M059J (cell line): ENCODE measurements at regions not wholly inside any gene's neighbourhood (a gene's known extent, or its start where the extent isn't known, plus 50 kb on each side); places are given as distances from the start of the nearest gene placed in this dataset.

ENCODE experiments used
- DNase-seq: peaks from one replicate; pipeline ENCODE4 v3.0.0-alpha.2; 2012; ENCODE audit warnings: low read depth

DNA sequence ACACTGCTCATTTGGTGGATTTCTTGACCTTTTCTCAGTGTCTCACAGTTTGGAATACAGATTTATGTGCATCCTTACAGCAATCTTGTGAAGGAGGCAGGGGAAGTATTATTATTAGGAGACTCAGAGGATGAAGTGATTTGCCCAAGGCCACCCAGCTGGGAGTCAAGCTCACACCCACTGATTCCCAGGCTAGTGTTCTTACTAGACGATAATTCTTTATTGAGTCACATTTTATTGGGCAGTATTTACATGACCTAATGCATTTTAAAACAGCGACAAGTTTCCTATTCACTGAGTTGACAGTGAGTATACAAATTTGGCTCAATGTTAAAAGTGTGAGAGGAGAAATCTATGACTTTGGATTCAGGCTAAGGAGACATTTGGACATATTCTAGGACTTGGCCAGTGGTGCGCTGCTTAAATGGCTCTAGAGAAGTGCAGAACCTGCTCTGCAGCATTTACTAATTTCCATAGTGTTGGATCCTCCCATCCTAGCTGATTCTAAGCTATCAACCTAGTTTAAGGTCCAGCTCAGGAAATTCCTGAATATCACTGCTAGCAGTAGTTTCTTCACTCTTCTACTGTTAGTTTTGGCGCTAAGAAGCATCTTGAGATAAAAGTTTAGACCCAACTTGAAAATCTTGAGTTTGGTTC is 199.3 kb downstream of the MTX2 start:
- DNase-seq, result peak; percentile 34

DNA sequence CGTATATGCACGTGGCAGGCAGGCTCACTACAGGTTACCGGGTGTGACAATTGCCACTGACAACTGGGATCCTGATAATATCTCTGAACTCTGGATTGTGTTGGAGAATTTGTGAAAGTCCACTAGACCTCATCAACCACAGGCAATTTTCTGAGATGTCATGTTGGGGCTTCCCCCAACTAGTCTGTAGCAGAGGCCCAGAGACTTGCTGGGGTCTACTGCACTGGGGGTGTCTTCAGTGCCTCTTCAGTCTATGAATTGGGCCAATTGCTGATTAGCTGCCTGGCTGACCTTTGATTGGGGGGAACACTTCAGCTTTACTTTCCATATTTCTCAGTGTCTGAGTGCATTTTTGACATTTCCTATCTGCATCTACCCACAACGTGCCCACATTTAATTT is 201.5 kb downstream of the MTX2 start:
- no peak for DNase-seq

DNA sequence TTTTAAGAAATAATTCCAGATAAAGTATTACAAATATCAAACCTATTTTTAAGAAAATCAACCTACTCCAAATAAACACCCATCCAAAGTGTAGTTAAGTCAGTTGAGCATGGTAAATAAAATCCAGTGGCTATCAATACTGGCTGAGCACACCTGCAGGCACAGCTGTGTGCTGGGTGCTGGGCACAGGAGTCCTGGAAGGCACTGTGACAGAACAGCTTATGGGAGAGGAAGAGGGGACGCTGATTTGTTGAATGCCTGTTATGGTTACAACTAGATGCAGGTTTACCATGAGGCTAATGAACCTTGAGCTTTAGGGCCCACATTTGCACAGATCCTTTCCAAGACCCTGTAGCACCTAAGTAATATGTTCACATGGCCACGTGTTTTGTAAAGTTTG is 202.7 kb downstream of the MTX2 start:
- DNase-seq, result no peak

DNA sequence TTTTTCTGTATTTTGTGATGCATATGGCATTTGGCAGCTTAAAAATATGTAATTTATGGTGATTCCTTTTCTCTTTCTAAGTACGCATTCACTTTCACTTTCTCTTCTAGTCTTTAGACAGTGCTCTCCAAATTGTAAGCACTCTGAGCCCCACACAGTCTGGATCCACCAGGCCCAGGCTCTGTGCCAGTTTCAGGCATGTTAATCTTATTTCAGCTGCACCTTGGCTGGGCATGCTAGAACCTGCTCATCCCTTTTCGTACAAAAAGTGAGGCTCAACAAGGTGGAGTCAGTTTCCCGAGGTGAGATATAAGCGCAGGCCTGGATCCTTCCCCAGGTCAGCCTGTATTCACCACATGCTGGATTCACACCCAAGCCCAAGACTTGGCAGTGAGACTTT is 203.9 kb downstream of the MTX2 start:
- DNase-seq, result peak; percentile 59

DNA sequence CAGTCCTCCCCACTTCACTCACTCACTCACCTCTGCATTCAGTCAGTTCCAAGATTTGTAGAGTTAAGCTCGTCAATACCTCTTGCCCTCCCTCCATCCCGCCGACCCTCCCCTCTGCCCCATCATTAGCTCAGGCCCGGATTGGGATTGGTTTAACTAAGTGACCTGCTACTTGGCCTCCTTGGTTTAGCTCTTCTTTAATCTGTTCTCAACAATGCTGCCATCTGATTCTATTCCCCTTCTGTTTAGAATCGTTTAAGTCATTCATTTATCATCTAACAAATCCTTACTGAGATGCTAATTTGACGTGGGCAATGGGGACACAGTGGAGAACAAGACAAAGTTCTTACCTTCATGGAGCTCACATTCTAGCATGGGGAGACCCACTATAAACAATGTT is 204.6 kb downstream of the MTX2 start:
- DNase-seq, result no peak

DNA sequence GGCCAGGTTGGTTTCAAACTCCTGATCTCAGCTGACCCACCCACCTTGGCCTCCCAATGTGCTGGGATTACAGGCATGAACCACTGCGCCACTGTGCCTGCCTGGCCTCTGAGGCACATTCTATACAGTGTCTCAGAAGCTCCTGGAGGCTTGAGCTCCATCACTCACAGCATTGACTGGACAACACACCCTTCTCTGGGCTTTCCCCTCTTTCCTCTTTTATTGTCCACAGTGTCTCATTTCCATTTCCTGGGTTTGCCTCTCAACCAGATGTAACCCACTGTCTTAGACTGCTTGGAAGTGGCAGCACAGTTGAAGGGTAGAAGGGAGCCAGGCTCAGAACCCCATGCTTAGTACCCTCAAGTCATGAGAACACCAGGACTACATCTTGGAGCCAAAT is 208.1 kb downstream of the MTX2 start:
- DNase-seq, result no peak

DNA sequence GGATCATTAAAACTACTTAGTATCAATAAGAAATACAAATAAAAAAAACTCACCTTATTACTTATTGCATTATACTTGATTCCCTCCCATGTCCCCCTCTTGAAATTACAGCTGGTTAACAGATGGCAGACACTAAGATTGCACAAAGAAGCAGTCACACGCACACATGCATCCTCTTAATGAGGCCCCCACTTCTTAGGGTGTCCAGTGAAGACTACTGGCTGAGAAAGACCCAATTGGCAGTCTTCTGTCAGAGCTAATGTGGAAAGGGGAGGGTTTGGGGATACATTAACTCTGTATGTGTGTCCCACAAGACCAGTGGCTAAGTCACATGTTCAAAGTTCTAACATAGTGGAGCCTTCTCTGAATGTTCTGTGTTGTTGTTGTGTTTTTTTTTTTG is 210.7 kb downstream of the MTX2 start:
- no peak for DNase-seq

DNA sequence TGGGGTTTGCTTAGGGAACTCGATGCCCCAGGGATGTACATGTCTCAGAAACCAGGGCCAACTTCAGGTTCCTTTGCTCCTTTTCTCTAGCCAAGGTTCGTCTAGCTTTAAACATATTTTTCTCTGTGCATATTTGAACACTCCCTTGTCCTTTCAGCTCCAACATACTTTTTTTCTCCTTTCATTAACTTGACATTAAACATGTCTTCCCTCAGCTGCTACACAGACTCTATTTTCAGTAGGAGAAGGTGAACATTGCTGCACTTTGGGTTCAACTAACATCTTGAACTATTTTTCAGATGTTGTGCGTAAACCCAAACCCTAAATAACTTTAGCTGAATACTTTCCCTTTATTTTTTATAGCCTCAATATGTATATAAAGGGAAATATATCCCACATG is 212.9 kb downstream of the MTX2 start:
- DNase-seq, result no peak

DNA sequence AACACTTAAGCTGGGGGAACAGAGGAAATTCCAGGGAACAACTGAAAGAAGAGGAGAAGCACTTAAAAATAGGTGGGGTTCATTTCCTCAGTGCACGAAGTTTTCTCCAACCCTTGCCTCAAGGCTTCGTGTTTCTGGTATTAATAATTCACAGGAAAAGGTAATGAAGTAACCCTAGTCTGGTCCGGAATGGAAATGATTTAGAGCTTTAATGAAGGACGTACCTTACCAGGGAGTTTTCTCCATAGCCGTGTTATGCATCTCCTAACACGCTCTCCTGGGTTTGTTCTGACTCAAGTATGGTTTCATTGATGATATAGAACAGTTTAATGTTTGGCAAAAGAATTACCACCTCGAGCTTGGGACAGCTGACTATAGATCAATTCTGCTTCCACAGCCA is 214.2 kb downstream of the MTX2 start:
- no peak for DNase-seq

DNA sequence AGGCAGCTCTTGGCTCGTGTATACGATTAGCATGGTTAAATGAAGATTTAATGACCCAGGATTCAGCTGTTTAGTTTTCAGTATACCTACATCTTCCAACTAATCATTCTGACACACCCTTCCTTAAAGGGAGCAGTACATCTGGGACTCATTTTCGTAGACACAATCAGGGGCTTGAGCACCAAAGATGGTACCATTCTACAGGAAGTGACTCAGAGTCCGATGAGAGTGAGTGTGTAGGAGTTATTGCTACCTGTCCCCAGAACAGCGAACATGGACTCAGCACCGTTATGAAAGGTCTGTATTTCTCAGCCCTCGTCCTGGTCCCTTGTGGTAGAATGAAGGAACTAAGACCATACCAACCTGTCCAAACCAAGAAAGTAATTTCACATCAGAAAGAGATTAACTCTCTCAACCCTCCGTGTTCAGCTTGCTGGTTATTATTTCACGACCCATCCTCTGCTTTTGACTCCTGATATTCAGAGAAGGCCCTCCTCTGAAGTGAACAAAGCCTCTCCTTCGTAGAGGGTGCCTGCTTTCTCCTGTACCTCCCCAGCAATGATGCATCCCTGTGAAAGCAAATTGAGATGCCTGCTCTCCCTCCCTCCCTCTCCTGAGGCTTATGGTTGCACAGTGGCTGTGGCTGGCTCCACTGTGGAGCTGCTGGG is 214.8 kb downstream of the MTX2 start:
- no peak for DNase-seq

DNA sequence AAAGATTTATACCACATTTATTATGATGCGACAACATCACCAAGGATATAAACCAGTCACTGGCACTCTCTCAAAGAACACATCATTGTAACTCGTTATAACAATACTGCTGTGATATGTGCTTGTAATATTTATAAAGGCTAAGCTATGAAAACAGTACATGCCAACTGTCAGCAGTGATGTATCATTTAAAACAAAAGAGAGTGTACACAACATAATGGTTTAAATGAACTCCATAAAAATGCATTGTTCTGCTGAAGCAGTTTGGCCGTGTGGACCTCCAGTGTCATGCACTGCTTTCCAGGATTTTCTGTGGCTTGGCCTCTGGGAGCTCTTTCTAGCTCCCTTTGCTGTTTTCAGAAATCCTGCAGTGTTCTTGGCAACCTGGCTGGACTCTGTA is 215.6 kb downstream of the MTX2 start:
- peak; percentile 15 for DNase-seq

DNA sequence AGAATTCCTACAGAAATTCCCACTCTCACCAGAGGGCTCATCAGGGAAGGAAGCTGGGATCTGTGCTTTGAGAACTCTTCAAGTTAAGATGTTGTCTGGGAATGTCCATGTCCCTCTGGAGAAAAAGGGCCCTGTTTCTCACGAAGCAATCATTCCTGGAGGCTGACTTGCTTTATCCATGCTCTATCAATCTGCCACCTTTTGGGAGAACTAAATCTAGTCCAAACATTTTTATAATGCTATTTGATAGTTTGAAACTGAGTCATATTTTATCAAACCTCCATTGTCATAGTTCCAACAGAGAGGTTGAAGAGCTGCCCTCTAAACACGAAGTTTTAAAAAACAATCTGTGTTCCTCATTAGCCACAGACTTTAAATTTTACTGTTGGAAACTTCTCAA is 219.2 kb downstream of the MTX2 start:
- DNase-seq, result peak; percentile 50

DNA sequence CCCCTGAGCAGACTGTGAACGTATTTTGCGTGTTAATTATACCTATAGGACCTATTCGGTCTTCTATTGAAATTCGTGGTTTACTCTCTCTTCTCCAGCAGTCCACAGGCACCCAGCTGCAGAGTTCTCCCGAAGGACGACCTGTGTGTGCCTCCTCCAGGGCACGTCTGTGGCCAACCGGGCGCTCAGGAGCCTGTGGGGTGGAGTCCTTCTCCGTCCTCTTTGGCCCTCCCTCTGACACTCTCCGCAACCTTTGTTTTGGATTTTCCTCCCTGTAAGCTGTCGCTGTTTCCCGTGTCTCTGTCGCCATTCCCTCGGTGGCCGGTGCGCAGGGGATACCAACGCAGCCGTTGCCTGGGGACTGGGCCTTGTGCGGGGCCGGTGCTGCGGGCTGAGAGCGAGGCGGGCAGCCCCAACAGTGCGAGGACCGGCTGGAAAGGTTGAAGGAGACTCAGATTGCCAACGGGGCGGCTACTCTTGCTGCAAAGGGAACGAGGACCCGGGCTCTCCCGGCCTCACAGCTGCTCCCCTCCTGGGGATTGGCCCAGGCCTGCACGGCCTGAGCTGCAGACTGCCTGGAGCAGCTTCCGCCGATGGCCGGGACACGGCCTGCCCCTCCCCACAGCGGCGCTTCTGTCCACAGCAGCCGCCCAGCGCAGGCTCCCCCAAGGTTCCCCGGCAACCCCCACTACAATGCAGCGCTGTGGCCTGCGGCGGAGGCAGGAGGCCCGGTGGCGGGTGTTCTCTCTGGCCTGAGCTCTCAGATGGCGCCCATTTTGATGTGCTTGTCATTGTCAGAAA is 221.0 kb downstream of the MTX2 start:
- DNase-seq, result peak; percentile 70

DNA sequence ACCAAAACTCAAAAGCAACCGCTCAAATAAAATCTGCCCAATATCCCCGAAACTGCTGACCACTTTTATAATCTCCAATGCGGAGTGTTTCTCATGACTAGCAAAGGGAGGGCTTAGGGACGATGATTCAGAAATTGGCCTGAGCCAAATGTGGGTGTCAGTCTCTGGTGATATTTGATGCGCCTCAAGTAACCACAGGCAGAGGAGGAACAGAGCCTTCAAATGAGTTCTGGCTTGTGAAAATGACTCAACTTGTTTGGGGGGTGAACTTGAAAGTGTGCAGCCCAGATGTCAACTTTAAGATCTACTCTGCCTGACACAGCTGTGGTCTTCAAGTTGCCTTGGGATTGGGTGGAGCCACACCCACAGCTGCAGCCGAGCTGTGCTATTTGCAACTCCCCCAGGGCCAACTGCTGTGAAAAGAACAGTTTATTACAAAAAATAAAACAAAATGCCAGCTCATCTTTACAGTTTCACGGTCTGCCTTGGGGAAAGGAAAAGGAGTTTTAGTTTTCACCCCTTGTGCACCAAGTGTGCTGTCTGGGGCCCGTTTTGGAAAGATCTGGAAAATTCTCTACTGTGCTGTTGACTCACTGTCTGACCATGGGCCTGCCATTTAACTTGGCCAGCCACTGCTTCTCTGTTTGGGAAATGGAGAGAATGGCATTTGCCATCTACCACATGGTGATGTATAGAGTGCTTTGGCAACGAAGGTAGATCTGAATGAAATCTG is 222.1 kb downstream of the MTX2 start:
- peak; percentile 99 for DNase-seq

DNA sequence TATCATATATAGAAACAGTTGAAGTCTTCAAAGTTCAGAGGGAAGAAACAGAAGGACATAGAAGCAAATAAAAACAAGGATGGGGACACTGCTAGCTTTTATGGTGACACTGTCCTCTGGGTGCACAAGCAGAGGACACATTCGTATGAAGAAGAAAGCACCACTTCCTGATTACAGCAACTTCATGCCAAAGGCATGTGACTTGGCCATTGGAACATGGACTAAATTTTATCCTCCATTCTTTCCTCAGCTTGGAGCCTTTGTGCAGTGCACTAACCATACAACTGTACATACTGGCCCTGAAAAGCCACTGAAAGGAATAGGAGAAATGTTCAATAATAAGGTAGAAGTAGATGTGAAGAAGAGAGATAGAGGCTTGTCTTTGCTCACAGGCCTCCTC is 223.3 kb downstream of the MTX2 start:
- no peak for DNase-seq

DNA sequence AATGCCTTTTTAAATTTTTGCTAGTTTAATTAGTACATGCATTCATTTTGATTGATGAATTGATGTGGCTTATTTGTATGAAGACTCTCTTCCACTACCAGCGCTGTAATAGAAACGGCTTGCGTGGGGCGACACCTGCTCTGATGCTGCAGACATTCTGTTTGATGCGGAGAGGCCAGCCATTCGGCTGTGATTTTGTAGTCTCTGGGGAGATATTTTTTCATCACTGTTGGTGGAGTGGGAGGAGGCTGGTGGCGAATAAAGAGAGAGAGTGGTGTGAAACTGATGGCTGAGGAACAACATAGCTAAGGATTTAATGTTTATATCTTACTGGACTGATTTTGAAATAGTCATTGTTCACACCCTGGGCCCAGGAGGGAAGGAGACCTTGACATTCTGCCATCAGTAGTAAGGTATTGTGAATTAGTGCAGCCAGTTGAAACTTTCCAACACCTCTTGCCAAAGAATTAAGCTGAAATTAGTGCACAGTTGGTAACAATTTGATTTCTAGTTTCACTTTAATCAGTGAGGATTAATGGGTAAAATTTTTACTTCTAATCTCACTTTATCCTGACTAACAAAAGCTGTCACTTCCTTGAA is 224.1 kb downstream of the MTX2 start:
- DNase-seq, result no peak

DNA sequence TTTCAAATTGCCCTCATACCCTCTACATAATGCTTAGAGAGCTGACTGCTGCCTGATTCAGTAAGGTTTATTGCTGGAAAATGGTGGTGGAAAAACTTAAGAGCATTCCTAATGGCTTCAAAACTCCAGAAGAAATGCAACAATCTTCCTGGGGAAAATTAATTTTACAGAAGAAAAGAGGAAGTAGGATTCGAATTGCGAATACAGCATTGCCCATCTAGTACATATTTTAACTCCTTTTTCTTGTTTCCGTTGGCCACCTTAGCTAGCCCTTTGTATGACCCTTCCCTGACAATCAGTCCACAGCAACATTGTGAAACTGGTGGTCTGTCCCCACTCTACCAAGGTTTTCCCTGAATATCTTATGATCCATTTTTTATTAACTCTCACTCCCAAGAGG is 224.7 kb downstream of the MTX2 start:
- DNase-seq, result no peak

DNA sequence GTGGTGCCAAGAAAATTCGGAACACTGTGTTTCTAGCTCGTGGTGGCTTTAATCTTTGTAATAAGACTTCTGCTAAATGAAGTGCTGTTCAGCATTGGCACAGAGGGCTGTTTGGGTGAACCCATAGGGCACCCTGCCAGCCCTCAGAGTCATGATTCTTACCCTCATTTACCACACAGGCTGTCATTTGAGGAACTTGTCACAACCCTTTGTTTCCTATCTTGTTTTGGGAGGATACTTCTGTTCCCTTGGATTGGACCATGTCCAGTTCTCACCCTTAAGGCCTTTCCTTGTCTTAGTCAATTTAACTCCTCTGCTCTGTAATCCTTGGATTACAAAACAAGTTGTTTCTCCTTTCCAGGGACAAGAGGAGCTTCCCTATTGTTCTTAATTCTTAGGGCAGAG is 225.7 kb downstream of the MTX2 start:
- peak; percentile 62 for DNase-seq

DNA sequence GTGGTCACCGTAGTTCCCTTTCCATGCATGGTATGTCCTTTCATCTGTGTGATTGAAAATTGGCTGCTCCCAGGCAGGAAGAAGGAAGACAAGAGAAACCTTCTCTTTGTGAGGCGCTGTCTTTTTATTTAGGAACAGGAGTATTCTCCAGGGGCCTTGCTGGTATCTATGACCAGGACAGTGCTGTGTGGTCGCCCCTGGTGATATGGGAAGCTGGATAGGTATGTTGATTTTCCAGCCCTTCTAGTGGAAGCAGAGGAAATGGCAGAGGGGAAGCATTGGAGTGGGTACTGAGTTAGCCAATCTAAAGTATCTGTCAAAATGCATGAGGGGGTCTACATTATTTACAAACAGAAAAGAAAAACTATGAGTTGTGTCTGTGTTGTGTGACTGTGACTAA is 226.6 kb downstream of the MTX2 start:
- DNase-seq, result no peak

DNA sequence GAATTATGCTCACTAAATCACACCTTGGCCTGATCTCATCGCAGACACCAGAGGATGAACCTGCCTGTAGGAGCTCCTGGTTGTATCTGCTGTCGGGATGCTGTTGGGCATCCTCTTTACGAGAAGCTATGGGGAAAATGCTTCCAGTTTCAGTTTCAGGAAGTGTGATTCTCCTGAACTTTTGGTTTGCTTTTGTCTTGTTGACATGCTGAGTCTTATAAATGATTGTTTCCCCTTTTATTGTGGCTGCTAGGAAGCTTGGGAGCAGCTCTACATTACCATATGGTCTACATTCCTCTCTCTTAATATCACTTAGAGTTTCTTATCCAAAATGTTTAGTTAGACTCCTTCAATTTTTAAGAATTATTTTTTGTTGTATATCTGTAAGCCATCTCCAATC is 227.5 kb downstream of the MTX2 start:
- no peak for DNase-seq

DNA sequence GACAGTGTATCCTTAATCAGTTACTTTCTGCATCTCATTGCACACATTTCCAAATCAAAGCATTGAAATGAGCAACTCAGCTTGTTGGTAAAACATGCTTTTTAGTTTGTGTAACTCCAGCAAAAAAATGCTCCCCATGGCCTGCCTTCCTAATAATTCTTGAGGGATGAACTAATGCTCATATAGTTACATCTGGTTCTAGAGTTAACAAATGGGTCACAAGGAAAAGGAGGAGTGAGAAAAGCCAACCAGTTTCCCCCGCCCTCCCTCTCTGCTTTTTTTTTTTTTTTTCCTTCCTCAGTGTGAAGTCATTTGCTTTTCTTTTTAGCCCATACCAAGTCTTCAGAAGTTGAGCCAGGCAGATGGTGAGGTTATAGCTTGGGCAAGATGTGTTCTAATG is 231.7 kb downstream of the MTX2 start:
- no peak for DNase-seq

DNA sequence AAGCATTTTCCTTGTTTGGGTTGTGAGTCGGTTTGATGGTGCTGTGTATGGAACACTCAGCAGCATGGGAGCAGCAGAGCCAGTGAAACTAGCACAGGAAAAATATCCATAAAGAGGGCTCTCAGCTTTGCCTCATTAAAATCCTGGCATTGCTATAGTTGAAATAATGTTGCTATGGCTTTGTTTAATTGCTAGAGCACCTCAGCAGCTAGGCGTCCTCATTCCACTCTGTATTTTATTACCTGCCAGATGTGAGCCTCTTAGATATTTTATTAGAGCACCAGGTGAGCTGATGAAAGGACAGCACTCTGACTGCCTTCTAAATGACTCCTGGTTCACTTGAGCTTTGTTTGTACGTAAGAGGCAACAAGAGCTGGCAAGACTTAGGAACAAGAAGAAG is 232.4 kb downstream of the MTX2 start:
- no peak for DNase-seq
